ENCODE measurements at regions not wholly inside any gene's neighbourhood (a gene's known extent, or its start where the extent isn't known, plus 50 kb on each side); places are given as distances from the start of the nearest gene placed in this dataset.
"Not testable (repeated sequence)": the region's sequence is repeated elsewhere in the genome, so short reads cannot be mapped to it uniquely, and the experiment has no call there.

GRCh38 chr2:57050007-57050406, 866.2 kb downstream of the CCDC85A start:
- H3K27me3 Mint-ChIP-seq (ENCODE audit: insufficient read depth, unreplicated experiment) = no peaks in the 10 kb centered on the region
- no peaks in the 10 kb centered on the region for H3K9me3 Mint-ChIP-seq (ENCODE audit: unreplicated experiment)
- Histone ChIP-seq H3K36me3 (ENCODE audit: control insufficient read depth, insufficient read depth, low read length) (no peaks in the 10 kb centered on the region), H3K9me3 (no peaks in the 10 kb centered on the region), H3K4me1 (no peaks in the 10 kb centered on the region), H3K27me3 (replicated peaks; ENCODE audit: control insufficient read depth, insufficient read depth, low read length) (no peaks in the 10 kb centered on the region), H3K4me3 (ENCODE audit: low read depth, low read length) (no peak overlapping the region)
- H3K4me1 Mint-ChIP-seq (ENCODE audit: low read depth, unreplicated experiment) = no peaks in the 10 kb centered on the region
- H3K4me3 Mint-ChIP-seq (ENCODE audit: unreplicated experiment) = no peak overlapping the region
- no peak overlapping the region for H3K27ac Mint-ChIP-seq (ENCODE audit: unreplicated experiment)
- H3K36me3 Mint-ChIP-seq (ENCODE audit: insufficient read depth, unreplicated experiment) = no peaks in the 10 kb centered on the region
- no peak for TF ChIP-seq CTCF (IDR thresholded peaks at IDR 0.05; ENCODE audit: insufficient read depth in 1 of 2, low read depth in 1 of 2, low read length in 1 of 2, severe bottlenecking in 1 of 2, unreplicated experiment in 1 of 2)
- no TSS peak for BruUV-seq (replicated peaks)
- DNase-seq = no peak
- CTCF ChIA-PET = no interaction called here
- POLR2A ChIA-PET = no interaction called here
- intact Hi-C loops (cut with micrococcal nuclease; ENCODE audit: unreplicated experiment) = no loop called here

- H3K9me3 Mint-ChIP-seq (ENCODE audit: unreplicated experiment); DNase-seq; POLR2A ChIA-PET; BruUV-seq (replicated peaks); H3K27me3 ChIP-seq (replicated peaks; ENCODE audit: control insufficient read depth, insufficient read depth, low read length); H3K4me1 ChIP-seq; H3K4me3 ChIP-seq (ENCODE audit: low read depth, low read length); H3K4me1 Mint-ChIP-seq (ENCODE audit: low read depth, unreplicated experiment); H3K9me3 ChIP-seq; H3K36me3 Mint-ChIP-seq (ENCODE audit: insufficient read depth, unreplicated experiment); CTCF ChIA-PET; H3K36me3 ChIP-seq (ENCODE audit: control insufficient read depth, insufficient read depth, low read length); H3K27ac Mint-ChIP-seq (ENCODE audit: unreplicated experiment); H3K4me3 Mint-ChIP-seq (ENCODE audit: unreplicated experiment); H3K27me3 Mint-ChIP-seq (ENCODE audit: insufficient read depth, unreplicated experiment); intact Hi-C loops (cut with micrococcal nuclease; ENCODE audit: unreplicated experiment): not testable (repeated sequence)
Measured at GRCh38 chr2:57066301-57066700, 882.5 kb downstream of the CCDC85A start.

- H3K27ac Mint-ChIP-seq (ENCODE audit: unreplicated experiment) = no peak overlapping the region
- Histone ChIP-seq H3K4me3 (ENCODE audit: low read depth, low read length) (no peak overlapping the region), H3K27me3 (replicated peaks; ENCODE audit: control insufficient read depth, insufficient read depth, low read length) (no peaks in the 10 kb centered on the region), H3K9me3 (no peaks in the 10 kb centered on the region), H3K4me1 (no peaks in the 10 kb centered on the region), H3K36me3 (ENCODE audit: control insufficient read depth, insufficient read depth, low read length) (no peaks in the 10 kb centered on the region)
- BruUV-seq (replicated peaks) = no TSS peak
- H3K27me3 Mint-ChIP-seq (ENCODE audit: insufficient read depth, unreplicated experiment) = peaks cover 3% of the 10 kb centered on the region
- no peaks in the 10 kb centered on the region for H3K4me1 Mint-ChIP-seq (ENCODE audit: low read depth, unreplicated experiment)
- no peaks in the 10 kb centered on the region for H3K36me3 Mint-ChIP-seq (ENCODE audit: insufficient read depth, unreplicated experiment)
- no peak overlapping the region for H3K4me3 Mint-ChIP-seq (ENCODE audit: unreplicated experiment)
- intact Hi-C loops (cut with micrococcal nuclease; ENCODE audit: unreplicated experiment) = no loop called here
- H3K9me3 Mint-ChIP-seq (ENCODE audit: unreplicated experiment) = no peaks in the 10 kb centered on the region
- TF ChIP-seq CTCF (IDR thresholded peaks at IDR 0.05; ENCODE audit: insufficient read depth in 1 of 2, low read depth in 1 of 2, low read length in 1 of 2, severe bottlenecking in 1 of 2, unreplicated experiment in 1 of 2) = no peak
- ChIA-PET POLR2A (no interaction called here), CTCF (no interaction called here)
- DNase-seq = no peak
Measured at GRCh38 chr2:57075226-57075625, 891.4 kb downstream of the CCDC85A start.

GRCh38 chr2:57080035-57080434, 896.2 kb downstream of the CCDC85A start:
- Histone ChIP-seq H3K27me3 (replicated peaks; ENCODE audit: control insufficient read depth, insufficient read depth, low read length) (no peaks in the 10 kb centered on the region), H3K4me1 (no peaks in the 10 kb centered on the region), H3K36me3 (ENCODE audit: control insufficient read depth, insufficient read depth, low read length) (no peaks in the 10 kb centered on the region), H3K9me3 (0 out of 2 replicates have a peak, but pooled peaks cover 3% of the 10 kb centered on the region), H3K4me3 (ENCODE audit: low read depth, low read length) (no peak overlapping the region)
- BruUV-seq (replicated peaks) = no TSS peak
- intact Hi-C loops (cut with micrococcal nuclease; ENCODE audit: unreplicated experiment) = no loop called here
- peaks cover 6% of the 10 kb centered on the region for H3K27me3 Mint-ChIP-seq (ENCODE audit: insufficient read depth, unreplicated experiment)
- DNase-seq = no peak
- no peak for TF ChIP-seq CTCF (IDR thresholded peaks at IDR 0.05; ENCODE audit: insufficient read depth in 1 of 2, low read depth in 1 of 2, low read length in 1 of 2, severe bottlenecking in 1 of 2, unreplicated experiment in 1 of 2)
- ChIA-PET CTCF (no interaction called here), POLR2A (no interaction called here)
- H3K9me3 Mint-ChIP-seq (ENCODE audit: unreplicated experiment) = peaks cover 14% of the 10 kb centered on the region
- H3K36me3 Mint-ChIP-seq (ENCODE audit: insufficient read depth, unreplicated experiment) = no peaks in the 10 kb centered on the region
- no peak overlapping the region for H3K27ac Mint-ChIP-seq (ENCODE audit: unreplicated experiment)
- H3K4me1 Mint-ChIP-seq (ENCODE audit: low read depth, unreplicated experiment) = no peaks in the 10 kb centered on the region
- no peak overlapping the region for H3K4me3 Mint-ChIP-seq (ENCODE audit: unreplicated experiment)

Measured in Caco-2 (cell line).